Thyroid gland (tissue), 4 donors: ENCODE measurements at regions not wholly inside any gene's neighbourhood (a gene's known extent, or its start where the extent isn't known, plus 50 kb on each side); places are given as distances from the start of the nearest gene placed in this dataset.

Experiments
- CTCF ChIP-seq, 6 experiments: fragments of 200-600 bp in 3 of 6; fragments of 450-650 bp in 3 of 6; sonication (generic) in 3 of 6; IDR thresholded peaks; one replicate each; pipeline ENCODE4 v1.5.1; 2016 to 2019; ENCODE audit warnings: antibody characterized with exemption in 6 of 6, mild to moderate bottlenecking in 2 of 6, inconsistent platforms in 1 of 6, moderate library complexity in 1 of 6
- POLR2A ChIP-seq, 2 donors: fragments of 450-650 bp; IDR thresholded peaks; one replicate each; pipeline ENCODE4 v1.6.1; 2017; ENCODE audit warnings: antibody characterized with exemption in 2 of 2, mild to moderate bottlenecking in 2 of 2, moderate library complexity in 1 of 2

- TF ChIP-seq CTCF (IDR thresholded peaks at IDR 0.05): no peak
- TF ChIP-seq POLR2A (IDR thresholded peaks at IDR 0.05): no peak
These were observed 87.4 kb upstream of the RHOBTB1 start for GRCh38 chr10:61031341-61031740.
